Mammary epithelial cell (primary cell): ENCODE measurements at regions not wholly inside any gene's neighbourhood (a gene's known extent, or its start where the extent isn't known, plus 50 kb on each side); places are given as distances from the start of the nearest gene placed in this dataset.

ENCODE experiments used
- EZH2 ChIP-seq: IDR thresholded peaks from 2 replicates; pipeline ENCODE4 v1.6.1; 2012; ENCODE audit warnings: low read length, inconsistent platforms, borderline replicate concordance
- TF ChIP-seq, protein P1 (sequence below), 2 donors: IDR thresholded peaks in 1 of 2; conservative IDR thresholded peaks in 1 of 2; 2 replicates each; pipeline ENCODE4 v1.5.1; 2011 to 2012; ENCODE audit warnings: inconsistent platforms in 2 of 2, low read length in 2 of 2, mild to moderate bottlenecking in 2 of 2, control low read depth in 1 of 2, low read depth in 1 of 2; ENCODE audit not compliant: insufficient read depth in 1 of 2; ENCODE audit errors: extremely low read depth in 1 of 2

GRCh38 chr12:37666069-37666781 lies 650.3 kb upstream of the ALG10B start:
- TF ChIP-seq, protein P1, sequence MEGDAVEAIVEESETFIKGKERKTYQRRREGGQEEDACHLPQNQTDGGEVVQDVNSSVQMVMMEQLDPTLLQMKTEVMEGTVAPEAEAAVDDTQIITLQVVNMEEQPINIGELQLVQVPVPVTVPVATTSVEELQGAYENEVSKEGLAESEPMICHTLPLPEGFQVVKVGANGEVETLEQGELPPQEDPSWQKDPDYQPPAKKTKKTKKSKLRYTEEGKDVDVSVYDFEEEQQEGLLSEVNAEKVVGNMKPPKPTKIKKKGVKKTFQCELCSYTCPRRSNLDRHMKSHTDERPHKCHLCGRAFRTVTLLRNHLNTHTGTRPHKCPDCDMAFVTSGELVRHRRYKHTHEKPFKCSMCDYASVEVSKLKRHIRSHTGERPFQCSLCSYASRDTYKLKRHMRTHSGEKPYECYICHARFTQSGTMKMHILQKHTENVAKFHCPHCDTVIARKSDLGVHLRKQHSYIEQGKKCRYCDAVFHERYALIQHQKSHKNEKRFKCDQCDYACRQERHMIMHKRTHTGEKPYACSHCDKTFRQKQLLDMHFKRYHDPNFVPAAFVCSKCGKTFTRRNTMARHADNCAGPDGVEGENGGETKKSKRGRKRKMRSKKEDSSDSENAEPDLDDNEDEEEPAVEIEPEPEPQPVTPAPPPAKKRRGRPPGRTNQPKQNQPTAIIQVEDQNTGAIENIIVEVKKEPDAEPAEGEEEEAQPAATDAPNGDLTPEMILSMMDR (conservative IDR thresholded peaks at IDR 0.05 in 1 of 2, IDR thresholded peaks at IDR 0.05 in 1 of 2; ENCODE audit: extremely low read depth in 1 of 2, insufficient read depth in 1 of 2, low read depth in 1 of 2, low read length in 2 of 2) = no peak
- TF ChIP-seq EZH2 = no peak
